Fibroblast of upper back skin (primary cell): ENCODE measurements at regions not wholly inside any gene's neighbourhood (a gene's known extent, or its start where the extent isn't known, plus 50 kb on each side); places are given as distances from the start of the nearest gene placed in this dataset.
"Not testable (repeated sequence)": the region's sequence is repeated elsewhere in the genome, so short reads cannot be mapped to it uniquely, and the experiment has no call there.

ENCODE experiments used
- DNase-seq: peaks from one replicate; pipeline ENCODE4 v3.0.0-alpha.2; 2013

DNA sequence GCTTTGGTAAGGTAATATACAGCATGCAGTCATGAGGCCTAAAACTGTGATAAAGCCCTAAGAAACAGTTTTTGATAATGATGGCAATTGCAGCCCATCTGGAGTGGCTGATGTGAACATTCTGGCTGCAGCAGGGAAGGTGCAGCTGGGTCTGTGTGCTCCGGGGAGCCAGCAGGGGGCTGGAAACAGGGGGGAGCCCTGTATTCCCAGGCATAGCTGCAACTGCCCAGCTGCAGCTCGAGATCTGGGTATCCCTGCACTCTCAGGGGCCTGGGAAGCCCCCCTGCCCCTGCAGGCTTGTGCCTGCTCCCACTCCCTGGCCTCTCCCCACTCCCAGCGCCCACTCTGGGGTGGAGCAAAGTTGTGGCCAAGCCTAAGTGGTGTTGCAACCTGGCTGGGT lies 95.6 kb downstream of the RRAGB start:
- DNase-seq: no peak

GRCh38 chrX:55815546-55815945 lies 98.0 kb downstream of the RRAGB start:
- no peak for DNase-seq

DNA sequence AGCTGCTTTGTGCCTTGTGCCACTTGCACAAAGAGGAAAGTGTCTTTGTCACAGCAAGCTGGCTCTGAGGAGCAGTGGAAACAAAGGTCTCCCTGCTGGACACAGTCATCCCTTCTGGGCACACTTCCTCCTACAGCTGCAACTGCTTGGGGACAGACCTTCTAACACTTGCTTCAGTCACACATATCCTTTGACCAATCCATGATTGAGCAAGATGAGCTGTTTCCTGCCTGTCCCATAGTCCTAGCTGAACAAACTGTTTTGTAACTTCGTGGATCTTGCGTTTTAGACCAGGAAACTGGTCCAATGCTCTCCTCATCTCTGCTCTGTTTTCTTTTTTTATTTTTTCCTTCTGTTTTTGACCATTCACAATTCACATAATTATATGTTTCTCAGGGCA lies 98.5 kb downstream of the RRAGB start:
- DNase-seq: no peak

DNA sequence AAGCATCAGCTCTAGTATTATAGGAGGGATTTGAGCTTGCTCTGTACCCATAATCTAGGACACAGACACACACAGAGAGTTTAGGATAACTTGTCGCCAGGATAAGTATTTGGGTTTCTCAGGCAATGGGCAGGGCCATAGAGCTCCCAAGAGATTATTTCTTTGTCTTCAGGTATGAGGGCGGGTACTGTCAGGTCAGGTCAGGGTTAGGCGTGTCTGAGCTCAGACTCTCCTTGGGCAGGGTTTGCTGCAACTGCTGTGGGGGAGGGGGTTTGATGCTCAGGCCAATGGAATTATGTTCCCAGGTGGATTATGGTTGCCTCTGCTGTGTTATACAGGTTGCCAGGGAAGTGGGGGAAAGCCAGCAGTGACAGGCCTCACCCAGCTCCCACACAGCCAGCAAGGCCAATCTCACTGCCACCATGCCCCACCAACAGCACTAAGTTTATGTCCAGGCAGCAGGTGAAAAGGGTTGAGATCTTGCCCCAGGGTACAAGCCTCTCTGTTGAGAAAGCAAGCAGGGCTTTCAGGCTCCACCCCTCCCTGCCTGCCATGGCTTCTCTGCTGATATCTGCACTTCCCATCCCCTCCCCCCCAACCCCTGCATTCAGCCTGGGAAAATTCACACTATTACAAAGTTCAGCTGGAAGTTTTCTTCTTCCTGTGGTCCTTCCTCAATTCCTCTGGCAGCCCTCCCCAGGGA lies 101.3 kb downstream of the RRAGB start:
- DNase-seq: no peak

DNA sequence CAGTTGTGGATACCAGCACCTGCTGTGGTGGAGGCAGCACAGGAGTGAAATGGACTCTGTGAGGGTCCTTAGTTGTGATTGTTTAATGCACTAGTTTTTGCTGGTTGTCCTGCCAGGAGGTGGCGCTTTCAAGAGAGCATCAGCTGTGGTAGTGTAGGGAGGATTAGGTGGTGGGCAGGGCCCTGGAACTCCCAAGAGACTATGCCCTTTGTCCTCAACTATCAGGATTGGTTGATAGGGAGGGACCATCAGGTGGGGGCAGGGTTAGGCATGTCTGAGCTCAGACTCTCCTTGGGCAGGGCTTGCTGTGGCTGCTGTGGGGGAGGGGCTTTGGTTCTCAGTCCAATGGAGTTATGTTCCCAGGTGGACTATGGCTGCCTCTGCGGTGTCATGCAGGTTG lies 121.9 kb downstream of the RRAGB start:
- DNase-seq: no peak

DNA sequence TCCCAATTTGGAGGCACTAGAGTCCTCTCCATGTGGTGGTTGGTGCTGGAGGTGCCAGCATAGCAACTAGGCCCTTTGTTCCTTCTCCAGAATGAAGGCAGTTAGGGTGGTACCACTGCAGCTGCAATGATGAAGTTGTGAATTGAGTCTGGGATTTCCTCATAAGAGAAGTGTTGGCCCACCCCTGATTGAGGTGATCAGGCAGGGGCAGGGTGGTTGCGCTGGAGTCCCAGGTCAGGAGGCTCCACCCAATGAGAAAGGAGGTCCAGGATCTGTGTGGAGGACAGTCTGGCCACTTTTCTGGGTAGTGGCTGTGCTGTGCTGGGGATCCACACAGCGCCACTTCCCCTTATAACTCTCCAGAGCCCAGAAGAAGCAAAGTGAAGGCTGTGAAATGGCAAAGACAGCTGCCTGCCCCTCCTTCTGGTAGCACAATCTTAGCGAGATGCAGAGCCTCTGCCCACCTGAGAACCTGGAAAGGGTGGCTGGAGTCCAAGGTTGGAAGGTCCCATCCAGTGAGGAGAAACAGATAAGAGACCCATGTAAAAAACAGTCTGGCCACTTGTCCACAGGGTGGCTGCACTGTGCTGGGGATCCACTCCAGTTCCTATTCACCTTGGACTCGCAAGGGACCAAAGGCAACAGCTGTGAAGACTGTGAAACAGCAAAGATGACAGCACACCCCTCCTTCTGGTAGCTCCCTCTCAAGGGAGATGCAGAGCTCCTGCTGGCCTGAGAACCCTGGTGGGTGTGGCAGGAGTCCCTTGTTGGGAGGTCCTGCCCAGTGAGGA lies 124.6 kb downstream of the RRAGB start:
- no peak for DNase-seq

- not testable (repeated sequence) for DNase-seq
Measured at GRCh38 chrX:55866779-55867178, 149.2 kb downstream of the RRAGB start.

- no peak for DNase-seq
Measured at GRCh38 chrX:55867181-55867651, 149.7 kb downstream of the RRAGB start.

GRCh38 chrX:55867708-55868107 lies 150.2 kb downstream of the RRAGB start:
- no peak for DNase-seq

GRCh38 chrX:55874807-55875206 lies 157.3 kb downstream of the RRAGB start:
- no peak for DNase-seq

DNA sequence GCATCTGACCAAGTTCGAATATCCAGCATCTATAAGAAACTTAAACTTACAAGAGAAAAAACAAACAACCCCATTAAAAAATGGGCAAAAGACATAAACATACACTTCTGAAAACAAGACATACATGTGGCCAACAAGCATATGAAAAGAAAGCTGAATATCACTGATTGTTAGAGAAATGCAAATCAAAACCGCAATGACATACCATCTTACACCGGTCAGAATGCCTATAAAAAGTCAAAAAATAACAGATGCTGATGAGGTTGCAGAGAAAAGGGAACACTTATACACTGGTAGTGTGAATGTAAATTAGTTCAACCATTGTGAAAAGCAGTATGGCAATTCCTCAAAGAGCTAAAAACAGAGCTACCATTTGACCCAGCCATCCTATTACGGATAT lies 166.0 kb downstream of the RRAGB start:
- DNase-seq: not testable (repeated sequence)

DNA sequence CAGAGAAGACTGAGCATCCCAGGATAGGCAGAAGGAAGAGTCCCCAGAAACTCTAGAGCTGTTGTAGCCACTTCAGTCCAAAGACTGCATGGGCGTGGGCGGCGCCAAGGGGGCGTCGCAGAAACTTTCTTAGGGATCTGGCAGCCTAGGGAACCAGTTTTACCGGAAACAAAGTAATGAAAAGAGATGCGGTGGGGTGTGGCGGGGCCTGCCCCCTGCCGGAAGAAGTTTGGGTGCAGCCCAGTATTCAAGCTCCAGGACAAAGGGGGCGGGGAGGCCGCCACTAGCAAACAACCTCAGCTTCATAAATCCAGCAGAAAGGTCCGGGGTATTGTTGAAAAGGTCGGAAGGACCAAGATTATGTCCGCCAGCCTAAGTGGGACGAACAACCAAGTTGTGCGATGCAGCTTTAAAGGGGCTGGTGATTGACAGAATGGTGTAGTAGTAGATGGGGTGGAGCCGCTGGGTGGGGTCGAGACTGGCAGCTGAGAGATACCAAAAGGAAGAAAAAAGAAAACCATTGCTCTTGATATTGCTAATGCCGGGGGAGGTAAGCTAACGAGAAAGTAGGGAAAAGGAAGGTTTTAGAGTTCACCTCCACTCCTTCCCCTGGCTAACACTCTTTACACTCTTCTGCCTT lies 190.5 kb downstream of the RRAGB start:
- DNase-seq: peak; percentile 2

DNA sequence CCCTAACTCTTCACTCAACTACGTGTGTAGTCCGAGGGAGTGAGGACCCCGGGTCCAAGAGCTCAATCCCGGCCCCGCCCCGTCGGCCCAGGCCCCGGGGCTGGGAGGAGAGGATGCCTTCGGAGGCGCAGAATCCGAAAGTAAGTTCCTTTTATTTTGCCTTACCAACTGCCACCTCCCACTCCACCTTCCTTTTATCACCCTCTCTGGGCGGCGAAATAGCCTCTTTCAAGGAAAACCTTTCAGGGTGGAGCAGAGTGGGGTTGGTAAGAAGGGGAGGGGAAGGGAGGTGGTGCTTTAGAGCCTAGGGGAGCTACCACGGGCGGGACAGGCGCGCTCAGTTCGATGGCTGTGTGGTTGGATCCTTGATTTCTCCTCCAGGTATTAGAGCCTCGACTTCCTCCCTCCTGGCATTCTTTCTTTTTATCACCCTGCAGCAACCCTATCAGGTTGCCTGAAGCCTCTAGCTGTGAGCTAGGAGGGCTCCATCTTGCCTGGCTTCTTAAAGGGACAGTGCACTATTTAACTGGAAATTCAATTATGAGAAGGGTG lies 191.2 kb downstream of the RRAGB start:
- DNase-seq: no peak

DNA sequence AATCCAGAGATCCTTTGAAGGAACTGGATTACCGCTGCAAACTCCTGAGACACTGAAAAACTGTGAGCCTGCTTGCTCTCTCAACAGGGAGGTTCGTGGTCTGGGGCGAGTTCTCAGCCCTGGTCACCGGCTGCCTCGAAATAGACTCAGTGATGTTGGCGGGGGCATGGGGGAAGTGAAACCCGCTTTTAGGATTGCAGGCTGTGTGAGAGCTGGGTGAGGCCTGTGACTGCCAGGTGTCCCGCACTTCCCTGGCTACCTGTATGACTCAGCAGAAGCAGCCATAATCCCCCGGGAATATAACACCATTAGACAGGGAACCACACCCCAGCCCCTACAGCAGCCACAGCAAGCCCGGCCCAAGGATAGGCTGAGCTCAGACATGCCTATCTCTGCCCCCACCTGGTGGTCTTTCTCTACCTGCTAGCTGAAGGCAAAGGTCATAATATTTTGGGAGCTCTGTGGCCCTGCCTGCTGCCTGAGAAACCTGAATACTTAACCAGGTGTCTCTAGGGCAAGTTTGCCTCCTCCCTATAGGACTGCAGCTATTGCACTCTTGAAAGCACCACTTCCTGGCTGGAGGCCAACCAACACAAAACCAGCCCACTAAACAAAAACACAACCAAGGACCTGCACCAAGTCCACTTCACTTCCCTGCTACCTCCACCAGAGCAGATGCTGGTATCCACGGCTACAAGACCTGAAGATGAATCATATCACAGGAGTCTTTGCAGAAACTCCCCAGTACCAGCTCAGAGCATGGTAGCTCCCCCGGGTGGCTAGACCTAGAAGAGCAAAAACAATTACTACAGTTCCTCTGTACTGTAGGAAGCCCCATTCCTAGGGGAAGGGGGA lies 202.0 kb downstream of the RRAGB start:
- no peak for DNase-seq

GRCh38 chrX:55924574-55924973 lies 207.0 kb downstream of the RRAGB start:
- no peak for DNase-seq

DNA sequence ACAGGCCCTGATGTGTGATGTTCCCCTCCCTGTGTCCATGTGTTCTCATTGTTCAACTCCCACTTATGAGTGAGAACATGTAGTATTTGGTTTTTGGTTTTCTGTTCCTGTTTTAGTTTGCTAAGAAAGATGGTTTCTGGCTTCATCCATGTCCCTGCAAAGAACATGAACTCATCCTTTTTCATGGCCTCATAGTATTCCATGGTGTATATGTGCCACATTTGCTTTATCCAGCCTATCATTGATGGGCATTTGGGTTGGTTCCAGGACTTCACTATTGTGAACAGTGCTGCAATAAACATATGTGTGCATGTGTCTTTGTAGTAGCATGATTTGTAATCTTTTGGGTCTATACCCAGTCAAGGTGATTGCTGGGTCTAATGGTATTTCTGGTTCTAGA lies 211.0 kb downstream of the RRAGB start:
- DNase-seq: not testable (repeated sequence)
